ENCODE measurements at regions not wholly inside any gene's neighbourhood (a gene's known extent, or its start where the extent isn't known, plus 50 kb on each side); places are given as distances from the start of the nearest gene placed in this dataset.

- no peaks in the 10 kb centered on the region for H3K36me3 ChIP-seq (ENCODE audit: low read depth)
- peak overlapping the region; percentile 97 for H3K27ac ChIP-seq (ENCODE audit: poor library complexity, severe bottlenecking)
- ATAC-seq (ENCODE audit: low read depth) (peak; percentile 63), DNase-seq (ENCODE audit: low spot score) (no peak)
- no peak overlapping the region for H3K4me3 ChIP-seq (ENCODE audit: severe bottlenecking)
- TF ChIP-seq CTCF (IDR thresholded peaks at IDR 0.05; ENCODE audit: poor library complexity, severe bottlenecking) = no peak
- H3K9me3 ChIP-seq (ENCODE audit: severe bottlenecking) = no peaks in the 10 kb centered on the region
- no peaks in the 10 kb centered on the region for H3K27me3 ChIP-seq (ENCODE audit: insufficient read depth, poor library complexity, severe bottlenecking)
- peaks cover 31% of the 10 kb centered on the region for H3K4me1 ChIP-seq (ENCODE audit: insufficient read depth, poor library complexity, severe bottlenecking)
These were observed 586.7 kb upstream of the TUSC1 start for GRCh38 chr9:26264709-26265601.

- ATAC-seq (ENCODE audit: low read depth) (no peak), DNase-seq (ENCODE audit: low spot score) (no peak)
- peak overlapping the region; percentile 97 for H3K27ac ChIP-seq (ENCODE audit: poor library complexity, severe bottlenecking)
- H3K36me3 ChIP-seq (ENCODE audit: low read depth) = no peaks in the 10 kb centered on the region
- H3K4me1 ChIP-seq (ENCODE audit: insufficient read depth, poor library complexity, severe bottlenecking) = peaks cover 40% of the 10 kb centered on the region
- H3K9me3 ChIP-seq (ENCODE audit: severe bottlenecking) = no peaks in the 10 kb centered on the region
- no peak for TF ChIP-seq CTCF (IDR thresholded peaks at IDR 0.05; ENCODE audit: poor library complexity, severe bottlenecking)
- H3K4me3 ChIP-seq (ENCODE audit: severe bottlenecking) = no peak overlapping the region
- no peaks in the 10 kb centered on the region for H3K27me3 ChIP-seq (ENCODE audit: insufficient read depth, poor library complexity, severe bottlenecking)
These were observed 585.2 kb upstream of the TUSC1 start for GRCh38 chr9:26263478-26263877.

GRCh38 chr9:26262421-26263107 lies 584.3 kb upstream of the TUSC1 start:
- no peak for DNase-seq (ENCODE audit: low spot score)
- Histone ChIP-seq H3K9me3 (ENCODE audit: severe bottlenecking) (no peaks in the 10 kb centered on the region), H3K36me3 (ENCODE audit: low read depth) (no peaks in the 10 kb centered on the region), H3K27me3 (ENCODE audit: insufficient read depth, poor library complexity, severe bottlenecking) (no peaks in the 10 kb centered on the region), H3K27ac (ENCODE audit: poor library complexity, severe bottlenecking) (peak overlapping the region; percentile 97), H3K4me1 (ENCODE audit: insufficient read depth, poor library complexity, severe bottlenecking) (peaks cover 40% of the 10 kb centered on the region), H3K4me3 (ENCODE audit: severe bottlenecking) (no peak overlapping the region)
- no peak for ATAC-seq (ENCODE audit: low read depth)
- no peak for TF ChIP-seq CTCF (IDR thresholded peaks at IDR 0.05; ENCODE audit: poor library complexity, severe bottlenecking)

GRCh38 chr9:26261503-26262330 lies 583.5 kb upstream of the TUSC1 start:
- Histone ChIP-seq H3K36me3 (ENCODE audit: low read depth) (no peaks in the 10 kb centered on the region), H3K4me1 (ENCODE audit: insufficient read depth, poor library complexity, severe bottlenecking) (peaks cover 40% of the 10 kb centered on the region), H3K27ac (ENCODE audit: poor library complexity, severe bottlenecking) (peak overlapping the region; percentile 97), H3K4me3 (ENCODE audit: severe bottlenecking) (no peak overlapping the region), H3K9me3 (ENCODE audit: severe bottlenecking) (no peaks in the 10 kb centered on the region), H3K27me3 (ENCODE audit: insufficient read depth, poor library complexity, severe bottlenecking) (no peaks in the 10 kb centered on the region)
- ATAC-seq (ENCODE audit: low read depth) (peak; percentile 84), DNase-seq (ENCODE audit: low spot score) (no peak)
- no peak for TF ChIP-seq CTCF (IDR thresholded peaks at IDR 0.05; ENCODE audit: poor library complexity, severe bottlenecking)

Measured in RWPE2 (cell line).